MM.1S (cell line): ENCODE measurements at regions not wholly inside any gene's neighbourhood (a gene's known extent, or its start where the extent isn't known, plus 50 kb on each side); places are given as distances from the start of the nearest gene placed in this dataset.

Experiments used
- EZH2 ChIP-seq: fragments of 300-600 bp; sonication (generic); optimal IDR thresholded peaks from 2 replicates; pipeline ENCODE3; 2017; ENCODE audit warnings: low read depth, mild to moderate bottlenecking, antibody characterized with exemption, low read length, mixed read lengths
- EZH2phosphoT487 ChIP-seq: fragments of 300-600 bp; sonication (generic); IDR thresholded peaks from 2 replicates; pipeline ENCODE4 v1.6.1; 2018; ENCODE audit warnings: antibody characterized with exemption, low read length
- TF ChIP-seq, protein P1 (sequence below): fragments of 300-600 bp; sonication (generic); IDR thresholded peaks from 2 replicates; pipeline ENCODE4 v1.5.1; 2016; ENCODE audit warnings: antibody characterized with exemption, low read length, mixed read lengths

DNA sequence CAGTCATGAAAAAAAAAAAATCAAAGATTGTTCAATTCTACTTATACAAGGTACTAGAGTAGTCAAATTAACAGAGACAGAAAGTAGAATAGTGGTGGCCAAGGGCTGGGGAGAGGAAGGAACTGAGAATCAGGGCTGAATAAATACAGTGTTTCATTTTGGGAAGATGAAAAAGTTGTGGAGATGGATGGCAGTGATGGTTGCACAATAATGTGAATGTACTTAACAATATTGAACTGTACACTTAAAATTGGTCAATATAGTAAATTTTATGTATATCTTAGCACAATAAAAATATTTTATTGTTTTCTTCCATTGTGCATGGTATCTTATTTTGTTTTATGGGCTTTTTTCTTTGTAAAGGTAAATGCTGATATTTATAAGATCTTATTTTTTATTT lies 262.2 kb upstream of the AGTR1 start:
- TF ChIP-seq, protein P1, sequence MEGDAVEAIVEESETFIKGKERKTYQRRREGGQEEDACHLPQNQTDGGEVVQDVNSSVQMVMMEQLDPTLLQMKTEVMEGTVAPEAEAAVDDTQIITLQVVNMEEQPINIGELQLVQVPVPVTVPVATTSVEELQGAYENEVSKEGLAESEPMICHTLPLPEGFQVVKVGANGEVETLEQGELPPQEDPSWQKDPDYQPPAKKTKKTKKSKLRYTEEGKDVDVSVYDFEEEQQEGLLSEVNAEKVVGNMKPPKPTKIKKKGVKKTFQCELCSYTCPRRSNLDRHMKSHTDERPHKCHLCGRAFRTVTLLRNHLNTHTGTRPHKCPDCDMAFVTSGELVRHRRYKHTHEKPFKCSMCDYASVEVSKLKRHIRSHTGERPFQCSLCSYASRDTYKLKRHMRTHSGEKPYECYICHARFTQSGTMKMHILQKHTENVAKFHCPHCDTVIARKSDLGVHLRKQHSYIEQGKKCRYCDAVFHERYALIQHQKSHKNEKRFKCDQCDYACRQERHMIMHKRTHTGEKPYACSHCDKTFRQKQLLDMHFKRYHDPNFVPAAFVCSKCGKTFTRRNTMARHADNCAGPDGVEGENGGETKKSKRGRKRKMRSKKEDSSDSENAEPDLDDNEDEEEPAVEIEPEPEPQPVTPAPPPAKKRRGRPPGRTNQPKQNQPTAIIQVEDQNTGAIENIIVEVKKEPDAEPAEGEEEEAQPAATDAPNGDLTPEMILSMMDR = no peak
- TF ChIP-seq EZH2 (no peak), EZH2phosphoT487 (no peak)
